Esophagus muscularis mucosa (tissue), 4 donors: ENCODE measurements at regions not wholly inside any gene's neighbourhood (a gene's known extent, or its start where the extent isn't known, plus 50 kb on each side); places are given as distances from the start of the nearest gene placed in this dataset.

Source experiments
- DNase-seq: peaks from one replicate; pipeline ENCODE4 v3.0.0-alpha.2; 2017; ENCODE audit errors: extremely low spot score
- H3K27ac ChIP-seq, 4 donors: fragments of 200-600 bp; sonication (generic); replicated peaks in 1 of 4; 1 replicate in 3 of 4; 2 replicates in 1 of 4; pipeline ENCODE4 v1.5.1; 2016 to 2019; ENCODE audit warnings: mild to moderate bottlenecking in 1 of 4
- H3K27me3 ChIP-seq, 4 donors: fragments of 200-600 bp; sonication (generic); one replicate each; pipeline versions ENCODE4 v1.5.1 to v1.6.0; 2016 to 2019
- H3K36me3 ChIP-seq, 4 donors: fragments of 200-600 bp; sonication (generic); one replicate each; pipeline ENCODE4 v1.5.1; 2016 to 2019
- H3K4me1 ChIP-seq, 4 donors: fragments of 200-600 bp; sonication (generic); one replicate each; pipeline ENCODE4 v1.5.1; 2016 to 2019
- H3K4me3 ChIP-seq, 4 donors: fragments of 200-600 bp; sonication (generic); 1 replicate in 2 of 4; 2 replicates in 2 of 4; pipeline ENCODE4 v1.5.1; 2016 to 2019; ENCODE audit warnings: mild to moderate bottlenecking in 4 of 4, moderate library complexity in 1 of 4
- H3K9me3 ChIP-seq, 4 donors: fragments of 200-600 bp; sonication (generic); 1 replicate in 3 of 4; 2 replicates in 1 of 4; pipeline ENCODE4 v1.5.1; 2016 to 2019
- EP300 ChIP-seq: sonication (generic); formaldehyde crosslinking; IDR thresholded peaks from one replicate; pipeline ENCODE4 v1.6.1; 2017; ENCODE audit warnings: antibody characterized with exemption
- POLR2A ChIP-seq: fragments of 450-650 bp; IDR thresholded peaks from one replicate; pipeline ENCODE4 v1.6.1; 2017; ENCODE audit warnings: antibody characterized with exemption, moderate library complexity, mild to moderate bottlenecking, low read depth
- POLR2AphosphoS5 ChIP-seq, 2 donors: sonication (generic); formaldehyde crosslinking; IDR thresholded peaks; one replicate each; pipeline ENCODE4 v1.6.1; 2017; ENCODE audit warnings: antibody characterized with exemption in 2 of 2
- WGBS: methylation state at CpG from one replicate; pipeline ENCODE4 v1.1.5; 2018; 5-methylcytosine and 5-hydroxymethylcytosine counted together
- intact Hi-C: fragments of 100-400 bp; cut with DNase I; formaldehyde crosslinking; loops from one replicate; pipeline ENCODE4 v1.15.1; 2023
- small RNA-seq, 3 donors: library from RNA; depleted of rRNA; stranded (forward); fragments of <200 nt; gene quantifications; one replicate each; pipeline ENCODE3, GENCODE V24; 2016
- TF ChIP-seq, protein P1 (sequence below), 3 experiments: fragments of 200-600 bp in 2 of 3; fragments of 450-650 bp in 1 of 3; sonication (generic) in 2 of 3; IDR thresholded peaks; one replicate each; pipeline ENCODE4 v1.5.1; 2017 to 2019; ENCODE audit warnings: antibody characterized with exemption in 3 of 3, mild to moderate bottlenecking in 2 of 3, moderate library complexity in 1 of 3

DNA sequence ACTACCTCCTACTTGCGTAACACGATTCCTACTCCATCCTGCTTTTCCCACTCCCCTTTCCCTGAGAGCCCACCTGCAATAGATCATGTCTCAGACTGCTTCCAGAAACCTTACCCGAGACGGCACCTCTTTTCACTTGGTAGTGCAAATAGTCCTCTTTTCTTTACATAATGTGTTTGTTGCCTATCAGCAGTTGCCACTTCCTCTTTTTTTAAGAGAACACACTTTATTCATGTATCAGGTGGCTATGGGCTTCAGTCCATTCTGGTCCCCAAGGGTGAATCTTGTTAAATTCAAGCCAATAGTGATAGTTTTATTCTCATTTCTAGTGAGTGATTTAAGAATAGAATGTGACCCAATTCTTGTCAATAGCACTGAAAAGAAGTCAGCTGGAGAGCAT, 57.7 kb upstream of the FERMT1 start:
- TF ChIP-seq POLR2A (no peak), POLR2AphosphoS5 (IDR thresholded peaks at IDR 0.05) (no peak), EP300 (no peak)
- TF ChIP-seq, protein P1, sequence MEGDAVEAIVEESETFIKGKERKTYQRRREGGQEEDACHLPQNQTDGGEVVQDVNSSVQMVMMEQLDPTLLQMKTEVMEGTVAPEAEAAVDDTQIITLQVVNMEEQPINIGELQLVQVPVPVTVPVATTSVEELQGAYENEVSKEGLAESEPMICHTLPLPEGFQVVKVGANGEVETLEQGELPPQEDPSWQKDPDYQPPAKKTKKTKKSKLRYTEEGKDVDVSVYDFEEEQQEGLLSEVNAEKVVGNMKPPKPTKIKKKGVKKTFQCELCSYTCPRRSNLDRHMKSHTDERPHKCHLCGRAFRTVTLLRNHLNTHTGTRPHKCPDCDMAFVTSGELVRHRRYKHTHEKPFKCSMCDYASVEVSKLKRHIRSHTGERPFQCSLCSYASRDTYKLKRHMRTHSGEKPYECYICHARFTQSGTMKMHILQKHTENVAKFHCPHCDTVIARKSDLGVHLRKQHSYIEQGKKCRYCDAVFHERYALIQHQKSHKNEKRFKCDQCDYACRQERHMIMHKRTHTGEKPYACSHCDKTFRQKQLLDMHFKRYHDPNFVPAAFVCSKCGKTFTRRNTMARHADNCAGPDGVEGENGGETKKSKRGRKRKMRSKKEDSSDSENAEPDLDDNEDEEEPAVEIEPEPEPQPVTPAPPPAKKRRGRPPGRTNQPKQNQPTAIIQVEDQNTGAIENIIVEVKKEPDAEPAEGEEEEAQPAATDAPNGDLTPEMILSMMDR (IDR thresholded peaks at IDR 0.05) = no peak
- H3K27ac ChIP-seq = no peak overlapping the region
- H3K4me3 ChIP-seq = no peak overlapping the region
- H3K4me1 ChIP-seq = no peaks in the 10 kb centered on the region
- H3K27me3 ChIP-seq = peaks cover 0 to 8% (median 0%) of the 10 kb centered on the region in 4 donors
- H3K36me3 ChIP-seq = no peaks in the 10 kb centered on the region
- no peak for DNase-seq
- H3K9me3 ChIP-seq = no peaks in the 10 kb centered on the region
- 63% methylated on average over 4 of the region's 4 CpGs for WGBS
- intact Hi-C loops = no loop called here

DNA sequence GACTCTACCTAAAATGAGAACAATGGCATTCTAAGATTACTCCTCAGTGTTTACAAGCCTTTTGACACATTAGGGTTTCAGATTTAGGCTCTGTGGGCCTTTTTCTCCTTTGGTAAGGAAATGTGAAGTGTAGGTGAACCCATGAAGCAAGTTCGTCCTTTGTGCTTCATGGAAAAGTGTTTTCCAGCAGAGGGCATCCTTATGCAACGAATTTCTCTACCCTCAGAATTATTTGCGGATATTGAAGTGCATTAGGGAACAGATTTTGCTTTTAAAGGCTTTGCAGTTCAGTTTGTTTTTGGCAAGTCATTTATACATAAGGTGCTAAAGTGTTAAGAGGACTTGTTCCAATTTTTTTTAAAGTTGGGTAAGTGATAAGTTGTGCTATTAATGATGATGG, 55.7 kb upstream of the FERMT1 start:
- H3K4me1 ChIP-seq = no peaks in the 10 kb centered on the region
- 4% methylated on average over 3 of the region's 3 CpGs for WGBS
- no peaks in the 10 kb centered on the region for H3K36me3 ChIP-seq
- DNase-seq = no peak
- intact Hi-C loops = no loop called here
- H3K4me3 ChIP-seq = no peak overlapping the region
- TF ChIP-seq POLR2AphosphoS5 (IDR thresholded peaks at IDR 0.05) (no peak), POLR2A (no peak), EP300 (no peak)
- TF ChIP-seq, protein P1 (IDR thresholded peaks at IDR 0.05) = peak in 1 of 3 experiments; percentile 10
- H3K27me3 ChIP-seq = no peaks in the 10 kb centered on the region
- H3K9me3 ChIP-seq = no peaks in the 10 kb centered on the region
- H3K27ac ChIP-seq = no peak overlapping the region

DNA sequence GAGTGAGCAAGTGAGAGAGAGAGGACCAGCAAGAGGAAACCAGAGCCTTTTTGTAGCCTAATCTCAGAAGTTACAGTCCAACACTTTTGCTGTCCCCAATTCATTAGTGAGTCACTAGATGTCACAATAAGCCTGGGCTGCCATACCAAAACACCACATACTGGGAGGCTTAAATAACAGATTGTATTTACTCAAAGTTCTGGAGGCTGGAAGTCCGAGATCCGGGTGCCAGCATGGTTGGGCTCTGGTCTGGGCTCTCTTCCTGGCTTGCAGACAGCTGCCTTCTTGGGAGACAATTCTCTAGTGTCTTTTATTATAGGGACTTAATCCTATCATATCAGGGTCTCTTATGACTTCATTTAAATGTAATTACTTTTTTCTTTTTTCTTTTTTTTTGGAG, 50.7 kb upstream of the FERMT1 start:
- 44% methylated on average over 2 of the region's 2 CpGs for WGBS
- Histone ChIP-seq H3K36me3 (no peaks in the 10 kb centered on the region), H3K4me1 (no peaks in the 10 kb centered on the region), H3K9me3 (peaks cover 0 to 6% (median 0%) of the 10 kb centered on the region in 4 donors), H3K27ac (no peak overlapping the region), H3K27me3 (no peaks in the 10 kb centered on the region), H3K4me3 (no peak overlapping the region)
- DNase-seq = no peak
- intact Hi-C loops = no loop called here
- no peak for TF ChIP-seq EP300
- TF ChIP-seq POLR2A = no peak

Small RNAs in the stretch of these regions (small RNA-seq; reads per million reads assigned to genes)
- 0 reads per million in 3 donors for gene AL109618.2
